NCI-H146 treated with DMSO at 0.1 percent for 48 hours (cell line): ENCODE measurements at regions not wholly inside any gene's neighbourhood (a gene's known extent, or its start where the extent isn't known, plus 50 kb on each side); places are given as distances from the start of the nearest gene placed in this dataset.

Source experiments
- DNase-seq: peaks from one replicate; lab custom pipeline; 2025; ENCODE audit not compliant: unreplicated experiment; lab: John Stamatoyannopoulos, UW

DNA sequence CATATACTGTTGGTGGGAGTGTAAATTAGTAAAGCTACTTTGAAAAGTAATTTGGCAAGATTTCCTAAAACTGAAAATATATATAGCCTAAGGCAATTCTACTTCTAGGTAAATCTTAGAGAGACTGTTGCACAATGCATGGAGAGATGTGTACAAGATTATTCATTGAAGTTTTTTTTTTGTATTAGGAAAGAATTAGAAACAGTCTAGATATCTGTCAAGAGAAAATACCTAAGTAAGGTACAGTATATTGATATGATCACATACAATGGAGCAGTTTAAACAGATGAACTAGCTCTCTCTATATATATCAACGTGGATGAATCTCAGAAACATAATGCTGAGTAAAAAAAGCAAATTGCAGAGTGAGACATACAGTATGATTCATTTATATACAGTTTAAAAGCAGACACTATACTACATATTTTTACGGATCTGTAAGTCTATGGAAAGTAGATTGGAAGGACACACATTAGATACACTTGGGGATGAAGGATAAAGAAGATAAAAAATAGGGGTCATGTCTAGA, 59.3 kb upstream of the ACVR1 start:
- no peak for DNase-seq

DNA sequence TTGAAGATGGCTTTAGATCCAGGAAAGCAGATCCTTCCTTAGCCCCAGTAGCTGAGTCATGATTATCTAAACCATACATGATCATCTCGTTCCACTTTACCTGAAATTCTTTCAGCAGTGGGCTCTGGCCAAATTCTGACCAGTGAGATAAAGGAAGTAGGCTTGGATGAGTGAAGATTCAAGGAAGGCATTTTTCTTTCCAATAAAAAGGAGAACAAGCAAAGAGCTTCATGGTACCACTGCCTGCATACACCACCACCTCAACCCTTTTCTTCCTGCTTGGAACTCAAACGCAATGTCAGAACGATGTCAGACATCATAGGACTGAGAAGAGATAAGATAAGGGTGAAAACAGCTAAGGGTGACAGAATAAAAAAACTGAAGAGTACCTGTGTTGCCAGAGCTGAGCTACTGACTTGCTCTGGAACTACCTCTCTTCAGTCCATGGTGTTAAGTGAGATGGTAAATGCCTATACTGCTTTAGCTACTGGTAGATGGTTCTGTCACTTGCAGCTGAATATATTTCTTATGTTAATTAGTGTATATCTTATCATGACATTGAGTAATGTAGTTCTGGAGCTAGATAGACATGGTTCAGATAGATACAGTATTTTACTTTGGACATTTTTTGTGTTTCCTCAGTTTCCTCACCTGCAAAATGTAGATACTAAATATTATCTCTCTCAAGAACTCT, 58.7 kb upstream of the ACVR1 start:
- no peak for DNase-seq

DNA sequence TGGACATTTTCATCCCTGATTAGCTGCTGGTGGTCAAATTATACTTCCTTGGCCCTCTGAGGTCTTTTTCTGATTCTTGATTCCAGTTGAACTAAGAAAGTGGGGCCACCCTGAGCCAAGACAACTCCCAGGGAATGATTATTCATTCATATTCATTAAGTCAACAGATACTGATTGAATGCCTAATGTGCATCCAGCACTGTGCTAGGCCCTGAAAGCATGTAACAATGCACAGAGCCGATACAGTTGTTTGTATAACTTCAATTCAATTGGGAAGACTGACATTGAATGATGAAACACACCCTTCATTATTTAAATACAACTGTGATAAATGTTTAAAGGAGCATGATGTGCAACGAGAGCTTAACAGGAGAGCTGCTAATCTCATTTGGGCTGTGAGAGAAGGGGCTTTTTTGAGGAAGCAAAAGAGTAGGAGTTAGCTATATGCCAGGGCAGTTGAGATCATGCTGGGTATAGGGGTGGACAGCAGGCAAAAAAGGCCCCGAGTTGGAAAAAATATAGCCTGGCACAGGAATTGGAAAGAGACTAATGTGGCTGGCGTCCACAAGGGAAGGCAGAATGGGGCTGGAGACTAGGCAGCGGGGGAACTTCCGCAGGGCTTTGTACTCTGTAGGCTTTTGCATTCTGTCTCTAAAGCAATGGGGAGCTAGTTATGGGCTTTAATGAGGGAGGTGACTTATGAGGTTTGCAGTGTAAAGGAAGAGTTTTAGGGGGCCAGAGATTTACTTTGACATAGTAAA, 57.2 kb upstream of the ACVR1 start:
- DNase-seq, result no peak

DNA sequence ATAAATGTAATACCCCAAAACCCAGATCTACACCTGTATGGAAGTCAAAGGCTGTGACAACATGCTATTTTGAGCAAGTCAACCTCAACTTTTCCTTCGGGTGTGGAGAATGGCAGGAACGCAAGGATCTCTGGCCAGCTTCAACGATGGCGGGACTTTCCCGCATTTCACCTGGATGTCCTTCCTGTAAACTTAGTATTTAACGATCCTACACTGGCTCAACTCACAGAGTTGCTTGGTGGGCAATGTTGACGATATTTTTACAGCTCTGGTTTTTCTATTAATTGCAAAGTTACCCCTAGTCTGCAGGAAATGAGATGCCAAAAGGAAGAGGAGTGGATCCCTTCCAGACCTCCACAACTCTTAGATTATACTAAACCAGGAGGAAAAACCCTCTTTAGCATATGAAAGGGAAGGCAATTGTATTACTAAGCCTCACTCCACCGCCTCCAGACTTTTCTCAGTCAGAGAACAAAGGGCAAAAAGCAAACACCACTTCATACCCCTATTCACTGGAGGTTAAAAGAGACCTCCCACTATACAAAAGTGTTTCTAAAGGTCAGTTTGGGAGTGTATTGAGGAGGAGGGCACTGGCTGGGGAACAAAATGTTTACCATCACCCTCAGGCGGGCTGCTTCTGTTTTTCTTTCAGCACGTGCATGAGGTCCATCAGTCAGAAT, 56.5 kb upstream of the ACVR1 start:
- DNase-seq, result peak; percentile 71

DNA sequence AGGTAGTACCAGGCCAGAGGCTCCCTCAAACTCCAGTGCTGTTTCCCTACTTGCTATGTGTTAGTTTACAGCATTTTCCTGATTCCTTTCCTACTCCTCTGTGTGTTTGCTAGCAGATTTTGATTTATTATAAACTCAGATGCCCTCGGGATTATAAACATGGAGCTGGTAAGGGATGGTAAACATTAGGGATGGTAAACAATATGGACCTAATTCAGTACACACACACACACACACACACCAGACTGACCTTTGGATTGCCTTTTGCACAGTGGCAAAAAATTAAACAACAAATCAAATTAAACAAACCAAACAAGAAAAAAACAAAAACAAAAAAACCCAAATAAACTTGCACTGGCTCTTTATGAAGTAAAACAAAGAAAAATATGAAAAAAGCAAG, 55.4 kb upstream of the ACVR1 start:
- no peak for DNase-seq

DNA sequence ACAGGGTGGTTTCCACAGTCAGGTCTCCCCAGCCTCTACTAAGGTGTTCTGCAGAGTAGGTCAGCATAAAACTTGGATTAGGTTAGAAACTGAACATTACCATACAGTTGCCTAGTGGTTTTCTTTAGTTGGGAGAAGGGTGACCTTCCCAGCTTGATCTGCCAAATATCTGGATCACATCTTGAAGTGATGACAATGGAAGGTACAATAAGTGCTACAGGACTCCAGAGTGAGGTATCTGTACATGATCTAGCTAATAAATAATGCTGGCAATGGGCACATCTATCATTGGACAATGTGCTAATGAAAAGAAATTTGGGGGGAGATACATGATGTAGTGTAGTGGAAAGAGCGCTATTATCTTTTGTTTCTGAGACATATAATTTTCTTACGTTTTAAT, 54.6 kb upstream of the ACVR1 start:
- no peak for DNase-seq

DNA sequence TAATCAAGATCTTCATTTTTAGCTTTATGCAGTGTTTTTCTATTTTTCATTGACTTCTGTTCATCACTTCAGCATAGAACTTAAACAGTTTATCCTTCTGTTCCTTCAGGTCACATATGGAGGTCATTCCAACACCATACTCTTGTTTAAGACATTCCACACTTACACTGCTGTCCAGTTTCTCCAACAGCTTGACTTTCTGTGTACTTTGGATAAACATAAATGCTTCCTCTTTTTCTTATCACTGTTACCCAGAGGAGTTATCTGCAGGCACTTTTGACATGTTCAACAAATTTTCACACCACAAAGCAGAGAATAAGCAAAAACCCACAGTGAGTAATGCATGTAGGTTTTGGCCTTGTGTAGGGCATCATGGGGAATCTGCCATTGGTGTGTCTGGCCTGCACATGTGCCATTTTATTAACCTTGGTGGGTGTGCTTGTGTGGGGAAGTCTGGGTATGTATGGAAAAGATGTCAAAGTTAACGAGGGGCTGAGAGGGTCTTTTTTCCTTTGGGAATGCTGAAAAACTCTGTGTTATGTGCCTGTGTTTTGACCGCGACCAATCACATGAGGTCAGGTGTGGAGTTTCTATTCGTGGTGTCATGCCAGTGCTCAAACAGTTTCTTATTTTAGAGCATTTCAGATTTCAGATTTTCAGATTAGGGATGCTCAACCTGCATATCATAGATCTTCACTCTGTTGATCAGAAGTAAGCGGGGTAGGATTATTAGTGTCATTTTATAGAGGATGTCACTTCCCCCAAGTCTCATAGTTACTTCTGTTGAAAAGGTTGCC, 53.9 kb upstream of the ACVR1 start:
- no peak for DNase-seq

DNA sequence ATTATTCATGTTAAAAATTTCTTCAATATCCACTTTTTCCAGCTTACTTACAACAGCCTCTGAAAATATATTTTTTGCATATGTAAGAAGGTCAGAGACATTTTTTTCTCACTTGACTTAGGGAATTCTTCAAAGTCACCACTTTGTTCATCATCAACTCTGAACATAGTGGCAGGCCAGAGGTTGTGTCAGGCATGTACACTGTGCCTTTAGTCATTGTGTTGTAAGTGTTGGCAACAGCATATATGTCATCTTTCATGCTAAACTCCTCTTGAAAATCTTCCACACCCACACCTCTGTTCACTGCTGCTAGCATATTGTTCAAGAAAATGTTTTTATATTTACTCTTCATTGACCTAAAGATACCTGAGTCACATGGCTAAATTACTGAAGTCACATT, 52.2 kb upstream of the ACVR1 start:
- DNase-seq, result no peak

DNA sequence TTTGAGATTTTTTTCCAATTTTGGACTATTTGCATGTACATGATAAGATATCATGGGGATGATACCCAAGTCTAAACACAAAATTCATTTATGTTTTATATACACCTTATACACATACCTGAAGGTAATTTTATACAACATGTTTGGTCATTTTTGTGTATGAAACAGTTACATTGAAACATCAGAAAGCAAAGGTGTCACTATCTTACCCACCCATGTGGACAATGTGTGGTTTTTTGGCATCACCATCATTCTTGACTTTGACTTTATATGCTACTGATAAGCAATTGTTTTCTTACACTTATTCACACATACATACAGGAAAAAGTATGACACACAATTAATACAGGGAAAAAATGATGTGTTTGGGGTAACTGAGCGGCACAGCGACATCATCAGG, 51.0 kb upstream of the ACVR1 start:
- DNase-seq, result no peak
